Fibroblast of lung (primary cell): ENCODE measurements at regions not wholly inside any gene's neighbourhood (a gene's known extent, or its start where the extent isn't known, plus 50 kb on each side); places are given as distances from the start of the nearest gene placed in this dataset.

ENCODE experiments used
- DNase-seq, 2 donors: peaks; one replicate each; pipeline versions ENCODE4 v3.0.0 to v3.0.0-alpha.2; 2010; ENCODE audit warnings: low read depth in 2 of 2
- H2AFZ ChIP-seq: 2 replicates; pipeline ENCODE4 v1.5.1; 2012; ENCODE audit warnings: low read length, control low read depth, inconsistent platforms
- H3K27ac ChIP-seq: 2 replicates; pipeline ENCODE4 v1.5.1; 2011; ENCODE audit warnings: low read length, control low read depth; ENCODE audit not compliant: insufficient read depth
- H3K27me3 ChIP-seq: 2 replicates; pipeline ENCODE4 v1.5.1; 2011; ENCODE audit warnings: mild to moderate bottlenecking, low read length; ENCODE audit not compliant: control insufficient read depth, insufficient read depth
- H3K36me3 ChIP-seq: 2 replicates; pipeline ENCODE4 v1.5.1; 2011; ENCODE audit warnings: low read length; ENCODE audit not compliant: control insufficient read depth, insufficient read depth
- H3K4me1 ChIP-seq: 2 replicates; pipeline ENCODE4 v1.5.1; 2011; ENCODE audit warnings: low read length; ENCODE audit not compliant: control insufficient read depth, insufficient read depth; ENCODE audit errors: extremely low read depth
- H3K4me2 ChIP-seq: 2 replicates; pipeline ENCODE4 v1.5.1; 2011; ENCODE audit warnings: low read length, control low read depth; ENCODE audit not compliant: insufficient read depth; ENCODE audit errors: extremely low read depth
- H3K4me3 ChIP-seq, 4 experiments: fragments of 200-600 bp in 1 of 4; sonication (generic) in 1 of 4; replicated peaks in 1 of 4; 2 replicates each; pipeline ENCODE4 v1.5.1; 2011 to 2016; ENCODE audit warnings: low read length in 4 of 4, low read depth in 3 of 4, mild to moderate bottlenecking in 3 of 4, control low read depth in 2 of 4, inconsistent platforms in 1 of 4, mixed read lengths in 1 of 4; ENCODE audit not compliant: insufficient read depth in 1 of 4; ENCODE audit errors: control extremely low read depth in 1 of 4
- H3K79me2 ChIP-seq: 2 replicates; pipeline ENCODE4 v1.5.1; 2012; ENCODE audit warnings: mild to moderate bottlenecking, low read length, inconsistent platforms; ENCODE audit not compliant: control insufficient read depth, insufficient read depth
- H3K9ac ChIP-seq: 2 replicates; pipeline ENCODE4 v1.5.1; 2011; ENCODE audit warnings: mild to moderate bottlenecking, low read length, control low read depth; ENCODE audit not compliant: insufficient read depth
- H3K9me3 ChIP-seq: 2 replicates; pipeline ENCODE4 v1.5.1; 2012; ENCODE audit warnings: low read depth, low read length; ENCODE audit not compliant: control insufficient read depth, insufficient read depth
- H4K20me1 ChIP-seq: 2 replicates; pipeline ENCODE4 v1.5.1; 2011; ENCODE audit warnings: low read length; ENCODE audit not compliant: control insufficient read depth, insufficient read depth; ENCODE audit errors: extremely low read depth
- CTCF ChIP-seq, 2 donors: IDR thresholded peaks in 1 of 2; conservative IDR thresholded peaks in 1 of 2; 1 replicate in 1 of 2; 2 replicates in 1 of 2; pipeline ENCODE4 v1.5.1; 2011 to 2012; ENCODE audit warnings: low read length in 2 of 2, control low read depth in 1 of 2, inconsistent platforms in 1 of 2, low read depth in 1 of 2, mild to moderate bottlenecking in 1 of 2
- EZH2 ChIP-seq: IDR thresholded peaks from 2 replicates; pipeline ENCODE4 v1.5.1; 2012; ENCODE audit warnings: low read length, control low read depth, mild to moderate bottlenecking; ENCODE audit errors: missing control alignments

- Histone ChIP-seq H3K9ac (no peak overlapping the region), H3K4me3 (no peak overlapping the region), H3K4me2 (no peak overlapping the region), H4K20me1 (no peaks in the 10 kb centered on the region), H2AFZ (no peak overlapping the region), H3K9me3 (no peaks in the 10 kb centered on the region), H3K79me2 (no peaks in the 10 kb centered on the region), H3K27me3 (peaks cover 27% of the 10 kb centered on the region), H3K4me1 (no peaks in the 10 kb centered on the region), H3K36me3 (no peaks in the 10 kb centered on the region), H3K27ac (no peak overlapping the region)
- no peak for TF ChIP-seq EZH2
- TF ChIP-seq CTCF (conservative IDR thresholded peaks at IDR 0.05 in 1 of 2, IDR thresholded peaks at IDR 0.05 in 1 of 2; ENCODE audit: low read depth in 1 of 2, low read length in 2 of 2), result no peak
- DNase-seq, result no peak
These were observed 78.0 kb downstream of the ZIC5 start for GRCh38 chr13:99893567-99893966.

- Histone ChIP-seq H3K36me3 (no peaks in the 10 kb centered on the region), H3K4me1 (no peaks in the 10 kb centered on the region), H3K79me2 (no peaks in the 10 kb centered on the region), H2AFZ (no peak overlapping the region), H3K27me3 (peaks cover 25% of the 10 kb centered on the region), H3K9me3 (no peaks in the 10 kb centered on the region), H4K20me1 (no peaks in the 10 kb centered on the region), H3K4me2 (no peak overlapping the region), H3K4me3 (no peak overlapping the region), H3K9ac (no peak overlapping the region), H3K27ac (no peak overlapping the region)
- no peak for DNase-seq
- TF ChIP-seq CTCF (conservative IDR thresholded peaks at IDR 0.05 in 1 of 2, IDR thresholded peaks at IDR 0.05 in 1 of 2; ENCODE audit: low read depth in 1 of 2, low read length in 2 of 2) (no peak), EZH2 (no peak)
These were observed 78.6 kb downstream of the ZIC5 start for GRCh38 chr13:99892866-99893504.

DNA sequence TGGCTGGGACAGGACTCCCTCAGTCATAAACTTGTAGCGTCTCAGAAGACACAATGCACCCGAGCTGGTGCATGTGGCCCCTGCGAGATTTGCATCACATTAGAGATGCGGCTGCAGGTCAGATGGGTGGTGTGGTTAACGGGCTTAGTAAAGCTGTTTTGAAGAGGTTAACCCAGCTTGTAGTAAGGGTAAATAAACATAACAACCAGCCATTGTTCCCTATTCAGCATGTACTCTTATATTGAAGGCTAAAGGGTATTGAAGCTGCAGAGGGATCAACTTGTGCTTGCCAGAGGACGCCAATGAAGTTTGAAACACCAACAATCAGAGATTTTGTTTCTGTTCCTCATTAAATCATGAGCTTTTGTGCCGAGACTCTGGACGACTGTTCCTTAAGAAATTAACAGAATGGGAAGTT is 79.4 kb downstream of the ZIC5 start:
- Histone ChIP-seq H4K20me1 (no peaks in the 10 kb centered on the region), H3K27ac (no peak overlapping the region), H3K79me2 (no peaks in the 10 kb centered on the region), H3K9ac (no peak overlapping the region), H3K36me3 (no peaks in the 10 kb centered on the region), H3K4me2 (no peak overlapping the region), H3K4me1 (no peaks in the 10 kb centered on the region), H2AFZ (no peak overlapping the region), H3K4me3 (no peak overlapping the region), H3K9me3 (no peaks in the 10 kb centered on the region), H3K27me3 (peaks cover 25% of the 10 kb centered on the region)
- DNase-seq, result no peak
- TF ChIP-seq EZH2, result no peak
- no peak for TF ChIP-seq CTCF (conservative IDR thresholded peaks at IDR 0.05 in 1 of 2, IDR thresholded peaks at IDR 0.05 in 1 of 2; ENCODE audit: low read depth in 1 of 2, low read length in 2 of 2)
